HCT116 (cell line): ENCODE measurements at regions not wholly inside any gene's neighbourhood (a gene's known extent, or its start where the extent isn't known, plus 50 kb on each side); places are given as distances from the start of the nearest gene placed in this dataset.

Experiments
- ATAC-seq: fragments of 200-7000 bp; cut with Tn5 transposase; 2 replicates; pipeline ENCODE4 v1.9.1; 2020; ENCODE audit warnings: mild to moderate bottlenecking, moderate library complexity
- BruUV-seq: library from RNA; stranded (reverse); fragments of 400-500 nt; replicated peaks from 2 replicates; lab custom pipeline; 2021; lab: Mats Ljungman, UMichigan
- CTCF ChIA-PET: fragments of 300-600 bp; sonication (Branson Sonifier 250); formaldehyde crosslinking; loops from one replicate; lab custom pipeline; 2021; ENCODE audit warnings: antibody characterized with exemption; lab: Charles Lee
- POLR2A ChIA-PET: fragments of 300-600, 350-600 bp; sonication (Branson Sonifier 250); formaldehyde crosslinking; loops from one replicate; lab custom pipeline; 2021; ENCODE audit warnings: antibody characterized with exemption; lab: Charles Lee
- RAD21 ChIA-PET, 2 experiments: fragments of 300-600 bp; sonication (Branson Sonifier 250); formaldehyde crosslinking; loops; one replicate each; lab custom pipeline; 2023; ENCODE audit warnings: low total read pairs in 2 of 2; ENCODE audit not compliant: uncharacterized antibody in 2 of 2, unreplicated experiment in 2 of 2, low non-redundant PET in 1 of 2; lab: Charles Lee
- DNase-seq: peaks from one replicate; pipeline ENCODE4 v3.0.0-alpha.2; 2010; ENCODE audit warnings: low read depth, low spot score
- H2AFZ ChIP-seq: fragments of 200-600 bp; shearing (Covaris generic), sonication (generic); 2 replicates; pipeline ENCODE4 v1.6.1; 2017; ENCODE audit warnings: low read depth, mixed run types, mixed read lengths, antibody characterized with exemption, low read length; ENCODE audit not compliant: poor library complexity, severe bottlenecking
- H3K27ac ChIP-seq: 2 replicates; pipeline ENCODE4 v1.5.1; 2012; ENCODE audit warnings: low read depth, low read length
- H3K27me3 ChIP-seq: fragments of 200-600 bp; sonication (generic); 2 replicates; pipeline ENCODE4 v1.6.1; 2016; ENCODE audit warnings: mixed run types, low read length, mixed read lengths; ENCODE audit not compliant: insufficient read depth
- H3K36me3 ChIP-seq, 2 experiments: fragments of 200-500 bp in 1 of 2; fragments of 200-600 bp in 1 of 2; sonication (Bioruptor generic) in 1 of 2; sonication (generic) in 1 of 2; 2 replicates each; pipeline versions ENCODE4 v1.5.1 to v1.6.1; 2014 to 2016; ENCODE audit warnings: low read length in 2 of 2, inconsistent platforms in 1 of 2, mixed read lengths in 1 of 2, mixed run types in 1 of 2; ENCODE audit not compliant: insufficient read depth in 2 of 2, control insufficient read depth in 1 of 2
- H3K4me1 ChIP-seq, 2 experiments: fragments of 200-600 bp in 1 of 2; sonication (generic) in 1 of 2; 2 replicates each; pipeline versions ENCODE4 v1.5.1 to v1.6.1; 2012 to 2017; ENCODE audit warnings: low read length in 2 of 2, inconsistent platforms in 1 of 2, mild to moderate bottlenecking in 1 of 2, mixed read lengths in 1 of 2, mixed run types in 1 of 2, moderate library complexity in 1 of 2; ENCODE audit not compliant: insufficient read depth in 2 of 2, control insufficient read depth in 1 of 2
- H3K4me2 ChIP-seq: fragments of 200-600 bp; sonication (generic); 2 replicates; pipeline ENCODE4 v1.6.1; 2017; ENCODE audit warnings: mixed run types, low read length, mixed read lengths
- H3K4me3 ChIP-seq, 2 experiments: fragments of 200-600 bp in 1 of 2; sonication (generic) in 1 of 2; replicated peaks in 1 of 2; 2 replicates each; pipeline ENCODE4 v1.5.1; 2011 to 2016; ENCODE audit warnings: low read length in 2 of 2, control low read depth in 1 of 2, low read depth in 1 of 2, mild to moderate bottlenecking in 1 of 2, mixed read lengths in 1 of 2, mixed run types in 1 of 2
- H3K79me2 ChIP-seq: fragments of 200-600 bp; sonication (generic); 2 replicates; pipeline ENCODE4 v1.6.1; 2017; ENCODE audit warnings: mild to moderate bottlenecking, mixed run types, low read length, moderate library complexity, mixed read lengths; ENCODE audit not compliant: insufficient read depth
- H3K9ac ChIP-seq: fragments of 200-600 bp; sonication (generic); 2 replicates; pipeline ENCODE4 v1.6.1; 2016; ENCODE audit warnings: low read length, mixed read lengths
- H3K9me2 ChIP-seq: fragments of 200-600 bp; sonication (generic), shearing (Covaris generic); 2 replicates; pipeline ENCODE4 v1.6.1; 2017; ENCODE audit warnings: mixed run types, mild to moderate bottlenecking, moderate library complexity; ENCODE audit not compliant: insufficient read depth
- H3K9me3 ChIP-seq, 2 experiments: fragments of 200-500 bp in 1 of 2; fragments of 200-600 bp in 1 of 2; sonication (Bioruptor generic) in 1 of 2; sonication (generic) in 1 of 2; 2 replicates each; pipeline ENCODE4 v1.6.1; 2014 to 2017; ENCODE audit warnings: low read length in 2 of 2, mixed read lengths in 2 of 2, inconsistent platforms in 1 of 2, low read depth in 1 of 2, mild to moderate bottlenecking in 1 of 2, mixed run types in 1 of 2, moderate library complexity in 1 of 2; ENCODE audit not compliant: control insufficient read depth in 1 of 2, insufficient read depth in 1 of 2
- H4K20me1 ChIP-seq: fragments of 200-600 bp; sonication (generic), shearing (Covaris generic); 2 replicates; pipeline ENCODE4 v1.6.1; 2017; ENCODE audit warnings: mixed run types, mild to moderate bottlenecking, moderate library complexity; ENCODE audit not compliant: insufficient read depth
- EGR1 ChIP-seq: IDR thresholded peaks from 2 replicates; pipeline ENCODE4 v1.6.1; 2012; ENCODE audit warnings: low read depth
- EZH2 ChIP-seq: fragments of 200-600 bp; sonication (generic); IDR thresholded peaks from 2 replicates; pipeline ENCODE4 v1.6.1; 2017; ENCODE audit warnings: antibody characterized with exemption, mixed run types
- JUND ChIP-seq: IDR thresholded peaks from 2 replicates; pipeline ENCODE4 v1.6.1; 2012
- POLR2AphosphoS5 ChIP-seq: IDR thresholded peaks from 2 replicates; pipeline ENCODE4 v1.6.1; 2011; ENCODE audit warnings: mild to moderate bottlenecking, low read depth, low read length, moderate library complexity
- RAD21 ChIP-seq: IDR thresholded peaks from 2 replicates; pipeline ENCODE4 v1.6.1; 2012; ENCODE audit warnings: low read depth, mild to moderate bottlenecking
- SIN3A ChIP-seq: IDR thresholded peaks from 2 replicates; pipeline ENCODE4 v1.6.1; 2012; ENCODE audit warnings: low read depth
- SRF ChIP-seq: IDR thresholded peaks from 2 replicates; pipeline ENCODE4 v1.6.1; 2012; ENCODE audit warnings: low read depth
- YY1 ChIP-seq: IDR thresholded peaks from 2 replicates; pipeline ENCODE4 v1.6.1; 2011; ENCODE audit warnings: low read length, low read depth, moderate library complexity, mild to moderate bottlenecking; ENCODE audit not compliant: insufficient replicate concordance; ENCODE audit errors: extremely low read depth
- ZNF274 ChIP-seq: fragments of 200-500 bp; sonication (Bioruptor generic); IDR thresholded peaks from 2 replicates; pipeline ENCODE4 v1.6.1; 2014; ENCODE audit warnings: mild to moderate bottlenecking, low read depth, low read length, inconsistent platforms
- intact Hi-C: fragments of 100-400 bp; cut with micrococcal nuclease; formaldehyde crosslinking; loops from 2 replicates; pipeline ENCODE4 v1.10.0; 2022
- TF ChIP-seq, protein P1 (sequence below): IDR thresholded peaks from 2 replicates; pipeline ENCODE4 v1.6.1; 2012
- TF ChIP-seq, protein P2 (sequence below): IDR thresholded peaks from 2 replicates; pipeline ENCODE4 v1.6.1; 2012; ENCODE audit warnings: low read depth
- TF ChIP-seq, protein P3 (sequence below): IDR thresholded peaks from 2 replicates; pipeline ENCODE4 v1.6.1; 2011; ENCODE audit warnings: mild to moderate bottlenecking, low read length, moderate library complexity; ENCODE audit not compliant: insufficient replicate concordance; ENCODE audit errors: extremely low read depth
- TF ChIP-seq, protein P4 (sequence below): IDR thresholded peaks from 2 replicates; pipeline ENCODE4 v1.6.1; 2012
- TF ChIP-seq, protein P5 (sequence below), 3 experiments: fragments of 200-600 bp in 1 of 3; sonication (generic) in 1 of 3; IDR thresholded peaks in 2 of 3; conservative IDR thresholded peaks in 1 of 3; 2 replicates each; pipeline ENCODE4 v1.5.1; 2012 to 2017; ENCODE audit warnings: low read depth in 2 of 3, low read length in 2 of 3, antibody characterized with exemption in 1 of 3, borderline replicate concordance in 1 of 3, control low read depth in 1 of 3, mild to moderate bottlenecking in 1 of 3, mixed read lengths in 1 of 3, mixed run types in 1 of 3, moderate library complexity in 1 of 3; ENCODE audit not compliant: insufficient read depth in 1 of 3

DNA sequence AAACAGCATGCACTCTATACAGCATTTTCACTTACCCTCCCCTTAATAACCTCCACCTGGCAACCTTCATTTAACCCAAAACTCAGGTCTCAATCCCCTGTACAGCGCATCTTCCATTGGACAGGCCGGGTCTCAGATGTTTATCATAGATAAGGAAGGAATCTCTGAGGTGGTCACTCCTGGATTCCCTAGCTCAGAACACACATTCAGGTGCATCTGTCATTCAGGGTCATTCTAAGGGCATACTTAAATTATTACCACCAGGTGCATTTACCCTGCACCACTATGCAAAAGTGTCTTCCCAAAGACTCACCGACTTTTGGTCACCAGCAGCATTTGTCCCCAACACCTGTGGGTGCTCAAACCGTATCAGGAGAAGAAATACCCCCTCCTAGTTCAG lies 144.2 kb downstream of the RELL1 start:
- H3K36me3 ChIP-seq = no peaks in the 10 kb centered on the region
- no peaks in the 10 kb centered on the region for H4K20me1 ChIP-seq
- BruUV-seq = no TSS peak
- no peaks in the 10 kb centered on the region for H3K4me1 ChIP-seq
- no peak for DNase-seq
- TF ChIP-seq, protein P1, sequence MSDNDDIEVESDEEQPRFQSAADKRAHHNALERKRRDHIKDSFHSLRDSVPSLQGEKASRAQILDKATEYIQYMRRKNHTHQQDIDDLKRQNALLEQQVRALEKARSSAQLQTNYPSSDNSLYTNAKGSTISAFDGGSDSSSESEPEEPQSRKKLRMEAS = no peak
- TF ChIP-seq, protein P2, sequence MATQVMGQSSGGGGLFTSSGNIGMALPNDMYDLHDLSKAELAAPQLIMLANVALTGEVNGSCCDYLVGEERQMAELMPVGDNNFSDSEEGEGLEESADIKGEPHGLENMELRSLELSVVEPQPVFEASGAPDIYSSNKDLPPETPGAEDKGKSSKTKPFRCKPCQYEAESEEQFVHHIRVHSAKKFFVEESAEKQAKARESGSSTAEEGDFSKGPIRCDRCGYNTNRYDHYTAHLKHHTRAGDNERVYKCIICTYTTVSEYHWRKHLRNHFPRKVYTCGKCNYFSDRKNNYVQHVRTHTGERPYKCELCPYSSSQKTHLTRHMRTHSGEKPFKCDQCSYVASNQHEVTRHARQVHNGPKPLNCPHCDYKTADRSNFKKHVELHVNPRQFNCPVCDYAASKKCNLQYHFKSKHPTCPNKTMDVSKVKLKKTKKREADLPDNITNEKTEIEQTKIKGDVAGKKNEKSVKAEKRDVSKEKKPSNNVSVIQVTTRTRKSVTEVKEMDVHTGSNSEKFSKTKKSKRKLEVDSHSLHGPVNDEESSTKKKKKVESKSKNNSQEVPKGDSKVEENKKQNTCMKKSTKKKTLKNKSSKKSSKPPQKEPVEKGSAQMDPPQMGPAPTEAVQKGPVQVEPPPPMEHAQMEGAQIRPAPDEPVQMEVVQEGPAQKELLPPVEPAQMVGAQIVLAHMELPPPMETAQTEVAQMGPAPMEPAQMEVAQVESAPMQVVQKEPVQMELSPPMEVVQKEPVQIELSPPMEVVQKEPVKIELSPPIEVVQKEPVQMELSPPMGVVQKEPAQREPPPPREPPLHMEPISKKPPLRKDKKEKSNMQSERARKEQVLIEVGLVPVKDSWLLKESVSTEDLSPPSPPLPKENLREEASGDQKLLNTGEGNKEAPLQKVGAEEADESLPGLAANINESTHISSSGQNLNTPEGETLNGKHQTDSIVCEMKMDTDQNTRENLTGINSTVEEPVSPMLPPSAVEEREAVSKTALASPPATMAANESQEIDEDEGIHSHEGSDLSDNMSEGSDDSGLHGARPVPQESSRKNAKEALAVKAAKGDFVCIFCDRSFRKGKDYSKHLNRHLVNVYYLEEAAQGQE = no peak
- TF ChIP-seq, protein P3, sequence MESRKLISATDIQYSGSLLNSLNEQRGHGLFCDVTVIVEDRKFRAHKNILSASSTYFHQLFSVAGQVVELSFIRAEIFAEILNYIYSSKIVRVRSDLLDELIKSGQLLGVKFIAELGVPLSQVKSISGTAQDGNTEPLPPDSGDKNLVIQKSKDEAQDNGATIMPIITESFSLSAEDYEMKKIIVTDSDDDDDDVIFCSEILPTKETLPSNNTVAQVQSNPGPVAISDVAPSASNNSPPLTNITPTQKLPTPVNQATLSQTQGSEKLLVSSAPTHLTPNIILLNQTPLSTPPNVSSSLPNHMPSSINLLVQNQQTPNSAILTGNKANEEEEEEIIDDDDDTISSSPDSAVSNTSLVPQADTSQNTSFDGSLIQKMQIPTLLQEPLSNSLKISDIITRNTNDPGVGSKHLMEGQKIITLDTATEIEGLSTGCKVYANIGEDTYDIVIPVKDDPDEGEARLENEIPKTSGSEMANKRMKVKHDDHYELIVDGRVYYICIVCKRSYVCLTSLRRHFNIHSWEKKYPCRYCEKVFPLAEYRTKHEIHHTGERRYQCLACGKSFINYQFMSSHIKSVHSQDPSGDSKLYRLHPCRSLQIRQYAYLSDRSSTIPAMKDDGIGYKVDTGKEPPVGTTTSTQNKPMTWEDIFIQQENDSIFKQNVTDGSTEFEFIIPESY = no peak
- TF ChIP-seq EGR1 = no peak
- no peak for TF ChIP-seq ZNF274
- TF ChIP-seq SIN3A = no peak
- TF ChIP-seq RAD21 = no peak
- no peak for TF ChIP-seq EZH2
- TF ChIP-seq, protein P4, sequence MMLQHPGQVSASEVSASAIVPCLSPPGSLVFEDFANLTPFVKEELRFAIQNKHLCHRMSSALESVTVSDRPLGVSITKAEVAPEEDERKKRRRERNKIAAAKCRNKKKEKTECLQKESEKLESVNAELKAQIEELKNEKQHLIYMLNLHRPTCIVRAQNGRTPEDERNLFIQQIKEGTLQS = no peak
- TF ChIP-seq JUND = no peak
- TF ChIP-seq, protein P5, sequence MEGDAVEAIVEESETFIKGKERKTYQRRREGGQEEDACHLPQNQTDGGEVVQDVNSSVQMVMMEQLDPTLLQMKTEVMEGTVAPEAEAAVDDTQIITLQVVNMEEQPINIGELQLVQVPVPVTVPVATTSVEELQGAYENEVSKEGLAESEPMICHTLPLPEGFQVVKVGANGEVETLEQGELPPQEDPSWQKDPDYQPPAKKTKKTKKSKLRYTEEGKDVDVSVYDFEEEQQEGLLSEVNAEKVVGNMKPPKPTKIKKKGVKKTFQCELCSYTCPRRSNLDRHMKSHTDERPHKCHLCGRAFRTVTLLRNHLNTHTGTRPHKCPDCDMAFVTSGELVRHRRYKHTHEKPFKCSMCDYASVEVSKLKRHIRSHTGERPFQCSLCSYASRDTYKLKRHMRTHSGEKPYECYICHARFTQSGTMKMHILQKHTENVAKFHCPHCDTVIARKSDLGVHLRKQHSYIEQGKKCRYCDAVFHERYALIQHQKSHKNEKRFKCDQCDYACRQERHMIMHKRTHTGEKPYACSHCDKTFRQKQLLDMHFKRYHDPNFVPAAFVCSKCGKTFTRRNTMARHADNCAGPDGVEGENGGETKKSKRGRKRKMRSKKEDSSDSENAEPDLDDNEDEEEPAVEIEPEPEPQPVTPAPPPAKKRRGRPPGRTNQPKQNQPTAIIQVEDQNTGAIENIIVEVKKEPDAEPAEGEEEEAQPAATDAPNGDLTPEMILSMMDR (IDR thresholded peaks at IDR 0.05 in 2 of 3, conservative IDR thresholded peaks at IDR 0.05 in 1 of 3; ENCODE audit: borderline replicate concordance in 1 of 3, insufficient read depth in 1 of 3, low read depth in 2 of 3, low read length in 2 of 3) = no peak
- no peak for TF ChIP-seq POLR2AphosphoS5
- no peak for TF ChIP-seq SRF
- TF ChIP-seq YY1 = no peak
- TF ChIP-seq, all 23 proteins: peak for 0
- Histone ChIP-seq H3K27me3 (no peaks in the 10 kb centered on the region), H3K4me2 (no peak overlapping the region), H3K9me3 (no peaks in the 10 kb centered on the region), H3K4me3 (no peak overlapping the region), H2AFZ (no peak overlapping the region), H3K9ac (no peak overlapping the region), H3K9me2 (no peaks in the 10 kb centered on the region), H3K79me2 (no peaks in the 10 kb centered on the region), H3K27ac (no peak overlapping the region)
- intact Hi-C loops = no loop called here
- no peak for ATAC-seq
- ChIA-PET POLR2A (no interaction called here), CTCF (no interaction called here), RAD21 (no interaction called here)
